ENCODE measurements at regions not wholly inside any gene's neighbourhood (a gene's known extent, or its start where the extent isn't known, plus 50 kb on each side); places are given as distances from the start of the nearest gene placed in this dataset.

DNA sequence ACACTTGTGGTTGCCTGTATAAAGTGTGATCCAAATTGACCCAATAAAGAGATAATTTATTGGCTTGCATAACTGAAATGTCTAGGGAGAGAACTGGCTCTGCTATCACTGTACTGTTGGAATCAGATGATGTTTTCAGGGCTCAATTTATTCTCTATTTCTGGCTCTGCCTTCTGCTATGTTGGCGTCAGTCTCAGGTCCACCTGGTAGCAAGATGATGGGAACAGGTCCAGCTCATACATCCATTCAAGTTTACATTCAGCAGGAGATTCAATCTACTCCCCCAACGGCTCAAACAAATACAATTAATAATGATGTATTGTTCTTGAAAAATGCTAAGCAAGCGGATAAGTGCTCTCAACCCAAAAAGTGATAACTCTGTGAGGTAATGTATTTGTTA lies 297.7 kb upstream of the SYT4 start:
- 80% methylated on average over 1 of the region's 3 CpGs for WGBS (ENCODE audit: insufficient coverage)
- Histone ChIP-seq H3K36me3 (ENCODE audit: control insufficient read depth in 4 of 4, insufficient read depth in 4 of 4, low read length in 3 of 4) (no peaks in the 10 kb centered on the region), H3K27ac (ENCODE audit: insufficient read depth in 1 of 2, low read depth in 1 of 2, low read length in 2 of 2, poor library complexity in 1 of 2, severe bottlenecking in 2 of 2) (no peak overlapping the region), H3K9me3 (ENCODE audit: control extremely low read depth in 1 of 5, control insufficient read depth in 4 of 5, insufficient read depth in 2 of 5, low read depth in 1 of 5, low read length in 4 of 5) (no peaks in the 10 kb centered on the region), H3K27me3 (replicated peaks in 2 of 5; ENCODE audit: control insufficient read depth in 4 of 5, insufficient read depth in 5 of 5, low read length in 4 of 5) (peaks cover 0 to 4% (median 0%) of the 10 kb centered on the region in 5 experiments), H3K4me3 (ENCODE audit: control insufficient read depth in 1 of 7, extremely low read depth in 1 of 7, insufficient read depth in 4 of 7, low read depth in 2 of 7, low read length in 6 of 7) (no peak overlapping the region), H3K4me1 (ENCODE audit: control extremely low read depth in 1 of 4, control insufficient read depth in 4 of 4, insufficient read depth in 4 of 4, low read length in 3 of 4) (peaks cover 0 to 8% (median 0%) of the 10 kb centered on the region in 4 experiments)
- ChIA-PET CTCF (interaction anchor here (1.2 to 16.5 kb wide), 2 partner anchors 11 to 17 kb away, joined by 4 to 349 read pairs; no protein-coding TSS in a partner anchor), POLR2A (no interaction called here)
- no peak for DNase-seq

DNA sequence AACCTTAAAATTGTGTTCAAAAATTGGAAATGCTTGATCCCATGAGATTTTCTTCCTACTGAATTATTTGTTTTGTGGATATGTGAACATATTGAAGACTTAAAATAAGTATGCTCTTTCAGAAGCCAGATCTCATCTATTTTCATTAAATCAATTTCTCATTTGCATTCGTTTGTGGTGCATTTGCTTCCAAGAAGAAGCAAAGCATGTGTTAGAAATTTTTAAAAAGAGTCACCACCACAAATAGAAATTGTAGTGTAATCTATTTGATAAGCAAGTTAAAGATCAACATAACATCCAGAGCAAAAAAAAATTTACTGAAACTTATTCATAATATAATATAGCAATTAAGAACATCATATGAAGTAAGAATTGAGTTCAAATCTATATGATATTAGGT lies 300.9 kb upstream of the SYT4 start:
- POLR2A ChIA-PET: no interaction called here

DNA sequence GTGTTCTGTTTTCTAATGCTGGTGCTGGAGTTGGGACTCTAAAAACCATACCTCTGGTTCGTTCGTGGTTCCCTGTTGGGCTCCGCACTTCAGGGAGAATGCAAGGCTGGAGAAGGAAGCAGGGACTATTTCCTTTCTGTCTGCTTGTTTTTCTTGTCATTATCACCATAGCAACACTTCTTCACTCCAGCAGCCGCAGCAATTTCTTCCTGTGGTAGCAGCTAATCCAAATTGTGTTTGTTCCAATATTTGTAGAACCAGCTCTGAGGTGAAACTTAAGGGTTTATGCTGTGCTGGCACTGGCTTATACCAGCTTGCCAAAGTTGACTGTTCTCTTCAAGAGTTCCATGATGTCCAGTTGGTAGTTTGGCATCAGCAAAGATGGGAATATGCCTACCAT lies 301.4 kb upstream of the SYT4 start:
- no peak overlapping the region for H3K4me3 ChIP-seq (ENCODE audit: control insufficient read depth in 1 of 7, extremely low read depth in 1 of 7, insufficient read depth in 4 of 7, low read depth in 2 of 7, low read length in 6 of 7)
- H3K27me3 ChIP-seq (replicated peaks in 2 of 5; ENCODE audit: control insufficient read depth in 4 of 5, insufficient read depth in 5 of 5, low read length in 4 of 5): peaks cover 0 to 2% (median 0%) of the 10 kb centered on the region in 5 experiments
- H3K9me3 ChIP-seq (ENCODE audit: control extremely low read depth in 1 of 5, control insufficient read depth in 4 of 5, insufficient read depth in 2 of 5, low read depth in 1 of 5, low read length in 4 of 5): no peaks in the 10 kb centered on the region
- no peaks in the 10 kb centered on the region for H3K36me3 ChIP-seq (ENCODE audit: control insufficient read depth in 4 of 4, insufficient read depth in 4 of 4, low read length in 3 of 4)
- peak in 2 of 3 donors; percentile 38 to 52 for DNase-seq
- POLR2A ChIA-PET: interaction anchor here (0.6 kb wide), 1 partner anchor 8 kb away, joined by 3 read pairs; no protein-coding TSS in a partner anchor
- CTCF ChIA-PET: interaction anchor here (16.5 kb wide), 1 partner anchor 13 kb away, joined by 349 read pairs; no protein-coding TSS in a partner anchor
- peaks cover 0 to 8% (median 0%) of the 10 kb centered on the region in 4 experiments for H3K4me1 ChIP-seq (ENCODE audit: control extremely low read depth in 1 of 4, control insufficient read depth in 4 of 4, insufficient read depth in 4 of 4, low read length in 3 of 4)
- WGBS (ENCODE audit: insufficient coverage): 30% methylated on average over 1 of the region's 4 CpGs
- H3K27ac ChIP-seq (ENCODE audit: insufficient read depth in 1 of 2, low read depth in 1 of 2, low read length in 2 of 2, poor library complexity in 1 of 2, severe bottlenecking in 2 of 2): no peak overlapping the region

More for the DNA sequence above, 300.9 kb upstream of the SYT4 start:
- no peaks in the 10 kb centered on the region for H3K36me3 ChIP-seq (ENCODE audit: control insufficient read depth in 4 of 4, insufficient read depth in 4 of 4, low read length in 3 of 4)
- H3K4me1 ChIP-seq (ENCODE audit: control extremely low read depth in 1 of 4, control insufficient read depth in 4 of 4, insufficient read depth in 4 of 4, low read length in 3 of 4): peaks cover 0 to 8% (median 0%) of the 10 kb centered on the region in 4 experiments
- no peak for DNase-seq
- H3K9me3 ChIP-seq (ENCODE audit: control extremely low read depth in 1 of 5, control insufficient read depth in 4 of 5, insufficient read depth in 2 of 5, low read depth in 1 of 5, low read length in 4 of 5): no peaks in the 10 kb centered on the region
- CTCF ChIA-PET: interaction anchor here (16.5 kb wide), 1 partner anchor 13 kb away, joined by 349 read pairs; no protein-coding TSS in a partner anchor
- H3K27ac ChIP-seq (ENCODE audit: insufficient read depth in 1 of 2, low read depth in 1 of 2, low read length in 2 of 2, poor library complexity in 1 of 2, severe bottlenecking in 2 of 2): no peak overlapping the region
- no peak overlapping the region for H3K4me3 ChIP-seq (ENCODE audit: control insufficient read depth in 1 of 7, extremely low read depth in 1 of 7, insufficient read depth in 4 of 7, low read depth in 2 of 7, low read length in 6 of 7)
- H3K27me3 ChIP-seq (replicated peaks in 2 of 5; ENCODE audit: control insufficient read depth in 4 of 5, insufficient read depth in 5 of 5, low read length in 4 of 5): peaks cover 0 to 2% (median 0%) of the 10 kb centered on the region in 5 experiments
- WGBS (ENCODE audit: insufficient coverage): no CpG with 5 or more reads among the region's 1 CpG

DNA sequence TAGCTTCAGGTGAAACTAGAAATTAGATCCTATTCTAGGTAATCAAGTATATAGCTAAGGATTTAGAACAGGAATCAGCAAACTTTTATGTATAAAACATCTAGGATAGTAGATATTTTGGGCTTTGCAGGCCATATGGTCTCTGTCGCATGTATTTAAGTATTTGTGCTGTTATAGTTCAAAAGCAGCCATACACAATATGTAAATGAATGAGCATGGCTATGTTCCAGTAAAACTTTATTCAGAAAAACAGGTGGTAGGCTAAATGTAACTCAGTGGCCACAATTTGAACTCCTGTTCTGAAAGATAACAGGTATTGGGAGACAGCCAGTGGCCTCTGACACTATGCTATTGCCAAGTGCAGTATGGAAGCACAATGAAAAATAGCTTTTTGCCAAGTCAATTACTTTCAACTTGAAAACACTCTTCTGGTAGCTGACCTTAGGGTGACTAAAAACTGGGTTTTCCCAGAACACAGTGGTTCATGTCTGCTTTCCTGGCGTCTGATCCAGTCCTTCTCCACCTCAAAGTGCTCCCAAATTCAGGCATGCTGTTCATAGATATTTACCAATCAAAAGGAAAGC lies 304.7 kb upstream of the SYT4 start:
- H3K4me3 ChIP-seq (ENCODE audit: control insufficient read depth in 1 of 7, extremely low read depth in 1 of 7, insufficient read depth in 4 of 7, low read depth in 2 of 7, low read length in 6 of 7): no peak overlapping the region
- DNase-seq: peak in 1 of 3 donors; percentile 11
- peaks cover 0 to 2% (median 0%) of the 10 kb centered on the region in 5 experiments for H3K27me3 ChIP-seq (replicated peaks in 2 of 5; ENCODE audit: control insufficient read depth in 4 of 5, insufficient read depth in 5 of 5, low read length in 4 of 5)
- peaks cover 0 to 8% (median 0%) of the 10 kb centered on the region in 4 experiments for H3K4me1 ChIP-seq (ENCODE audit: control extremely low read depth in 1 of 4, control insufficient read depth in 4 of 4, insufficient read depth in 4 of 4, low read length in 3 of 4)
- no peak overlapping the region for H3K27ac ChIP-seq (ENCODE audit: insufficient read depth in 1 of 2, low read depth in 1 of 2, low read length in 2 of 2, poor library complexity in 1 of 2, severe bottlenecking in 2 of 2)
- H3K36me3 ChIP-seq (ENCODE audit: control insufficient read depth in 4 of 4, insufficient read depth in 4 of 4, low read length in 3 of 4): no peaks in the 10 kb centered on the region
- ChIA-PET POLR2A (no interaction called here), CTCF (interaction anchor here (1.1 to 2.6 kb wide), 4 partner anchors 11 to 1804 kb away, joined by 3 to 20 read pairs (median 4); no protein-coding TSS in a partner anchor)
- H3K9me3 ChIP-seq (ENCODE audit: control extremely low read depth in 1 of 5, control insufficient read depth in 4 of 5, insufficient read depth in 2 of 5, low read depth in 1 of 5, low read length in 4 of 5): no peaks in the 10 kb centered on the region
- WGBS (ENCODE audit: insufficient coverage): no CpG with 5 or more reads among the region's 2 CpGs

DNA sequence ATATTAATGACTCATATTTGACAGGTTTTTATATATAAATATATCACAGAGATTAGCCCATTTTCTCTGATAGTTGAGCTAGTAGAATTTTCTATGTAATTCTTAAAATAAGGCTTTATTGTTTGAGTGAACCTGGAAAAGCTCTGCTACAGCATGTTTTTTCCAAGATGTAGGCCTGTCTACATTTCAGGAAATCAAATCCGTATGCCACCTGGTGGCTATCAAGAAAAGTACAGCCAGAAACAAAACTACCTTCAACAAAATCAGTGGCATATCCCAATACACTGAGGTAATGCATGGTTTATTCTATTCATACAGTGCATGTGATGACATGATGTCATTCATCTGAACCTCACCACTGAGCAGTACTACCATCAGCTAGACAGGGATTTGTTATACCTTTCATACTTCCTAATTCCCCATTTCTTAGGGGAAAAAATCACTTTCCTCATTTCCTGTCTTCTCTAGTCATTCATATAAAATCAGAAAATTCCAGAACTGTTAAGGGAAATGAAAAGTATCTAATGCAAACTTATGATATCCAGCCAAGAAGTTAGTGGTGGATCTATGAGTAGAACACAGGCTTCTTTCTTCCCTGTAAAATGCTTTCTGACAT lies 310.4 kb upstream of the SYT4 start:
- DNase-seq: peak; percentile 37 to 56 (median 52)
- CTCF ChIA-PET: interaction anchor here (1.1 to 16.3 kb wide), 4 partner anchors 11 to 1572 kb away, joined by 3 to 349 read pairs (median 16); no protein-coding TSS in a partner anchor

DNA sequence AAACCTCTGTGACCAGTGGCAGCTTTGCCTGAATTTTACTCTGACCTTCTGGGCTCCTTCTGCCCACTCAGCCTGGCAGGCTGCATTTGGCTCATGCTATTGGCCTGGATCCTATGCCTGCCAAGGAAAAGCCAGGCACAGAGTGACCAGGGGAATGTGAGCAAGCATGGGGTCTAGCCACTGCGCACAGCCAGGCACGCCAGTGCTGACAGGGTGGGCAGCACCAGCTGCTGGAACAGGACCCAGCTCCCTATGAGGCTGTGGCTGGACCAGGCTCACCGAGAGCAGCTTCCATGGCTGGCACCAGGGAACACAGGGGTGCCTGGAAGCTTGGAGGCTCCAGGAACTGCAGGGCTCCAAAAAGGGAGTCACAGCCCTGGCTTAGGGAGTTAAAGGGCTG lies 311.5 kb upstream of the SYT4 start:
- 100% methylated on average over 1 of the region's 3 CpGs for WGBS (ENCODE audit: insufficient coverage)
- POLR2A ChIA-PET: no interaction called here
- Histone ChIP-seq H3K27me3 (replicated peaks in 2 of 5; ENCODE audit: control insufficient read depth in 4 of 5, insufficient read depth in 5 of 5, low read length in 4 of 5) (no peaks in the 10 kb centered on the region), H3K9me3 (ENCODE audit: control extremely low read depth in 1 of 5, control insufficient read depth in 4 of 5, insufficient read depth in 2 of 5, low read depth in 1 of 5, low read length in 4 of 5) (no peaks in the 10 kb centered on the region), H3K4me3 (ENCODE audit: control insufficient read depth in 1 of 7, extremely low read depth in 1 of 7, insufficient read depth in 4 of 7, low read depth in 2 of 7, low read length in 6 of 7) (no peak overlapping the region), H3K36me3 (ENCODE audit: control insufficient read depth in 4 of 4, insufficient read depth in 4 of 4, low read length in 3 of 4) (no peaks in the 10 kb centered on the region), H3K4me1 (ENCODE audit: control extremely low read depth in 1 of 4, control insufficient read depth in 4 of 4, insufficient read depth in 4 of 4, low read length in 3 of 4) (no peaks in the 10 kb centered on the region), H3K27ac (ENCODE audit: insufficient read depth in 1 of 2, low read depth in 1 of 2, low read length in 2 of 2, poor library complexity in 1 of 2, severe bottlenecking in 2 of 2) (no peak overlapping the region)
- no peak for DNase-seq
- CTCF ChIA-PET: interaction anchor here (1.2 to 16.3 kb wide), 5 partner anchors 10 to 1798 kb away, joined by 3 to 349 read pairs (median 4); no protein-coding TSS in a partner anchor

More for the DNA sequence above, 310.4 kb upstream of the SYT4 start:
- Histone ChIP-seq H3K4me1 (ENCODE audit: control extremely low read depth in 1 of 4, control insufficient read depth in 4 of 4, insufficient read depth in 4 of 4, low read length in 3 of 4) (no peaks in the 10 kb centered on the region), H3K9me3 (ENCODE audit: control extremely low read depth in 1 of 5, control insufficient read depth in 4 of 5, insufficient read depth in 2 of 5, low read depth in 1 of 5, low read length in 4 of 5) (no peaks in the 10 kb centered on the region), H3K27ac (ENCODE audit: insufficient read depth in 1 of 2, low read depth in 1 of 2, low read length in 2 of 2, poor library complexity in 1 of 2, severe bottlenecking in 2 of 2) (no peak overlapping the region), H3K4me3 (ENCODE audit: control insufficient read depth in 1 of 7, extremely low read depth in 1 of 7, insufficient read depth in 4 of 7, low read depth in 2 of 7, low read length in 6 of 7) (no peak overlapping the region), H3K36me3 (ENCODE audit: control insufficient read depth in 4 of 4, insufficient read depth in 4 of 4, low read length in 3 of 4) (no peaks in the 10 kb centered on the region), H3K27me3 (replicated peaks in 2 of 5; ENCODE audit: control insufficient read depth in 4 of 5, insufficient read depth in 5 of 5, low read length in 4 of 5) (no peaks in the 10 kb centered on the region)
- no CpG with 5 or more reads among the region's 1 CpG for WGBS (ENCODE audit: insufficient coverage)
- POLR2A ChIA-PET: interaction anchor here (0.6 kb wide), 1 partner anchor 9 kb away, joined by 3 read pairs; no protein-coding TSS in a partner anchor
